AG10803 (cell line): ENCODE measurements at regions not wholly inside any gene's neighbourhood (a gene's known extent, or its start where the extent isn't known, plus 50 kb on each side); places are given as distances from the start of the nearest gene placed in this dataset.

Experiments used
- DNase-seq: peaks from one replicate; pipeline ENCODE4 v3.0.0; 2010; ENCODE audit warnings: low read depth
- H3K4me3 ChIP-seq: 2 replicates; pipeline ENCODE4 v1.5.1; 2011; ENCODE audit warnings: mild to moderate bottlenecking, low read length, control low read depth
- TF ChIP-seq, protein P1 (sequence below): conservative IDR thresholded peaks from 2 replicates; pipeline ENCODE4 v1.5.1; 2011; ENCODE audit warnings: mild to moderate bottlenecking, low read length, control low read depth, inconsistent platforms

DNA sequence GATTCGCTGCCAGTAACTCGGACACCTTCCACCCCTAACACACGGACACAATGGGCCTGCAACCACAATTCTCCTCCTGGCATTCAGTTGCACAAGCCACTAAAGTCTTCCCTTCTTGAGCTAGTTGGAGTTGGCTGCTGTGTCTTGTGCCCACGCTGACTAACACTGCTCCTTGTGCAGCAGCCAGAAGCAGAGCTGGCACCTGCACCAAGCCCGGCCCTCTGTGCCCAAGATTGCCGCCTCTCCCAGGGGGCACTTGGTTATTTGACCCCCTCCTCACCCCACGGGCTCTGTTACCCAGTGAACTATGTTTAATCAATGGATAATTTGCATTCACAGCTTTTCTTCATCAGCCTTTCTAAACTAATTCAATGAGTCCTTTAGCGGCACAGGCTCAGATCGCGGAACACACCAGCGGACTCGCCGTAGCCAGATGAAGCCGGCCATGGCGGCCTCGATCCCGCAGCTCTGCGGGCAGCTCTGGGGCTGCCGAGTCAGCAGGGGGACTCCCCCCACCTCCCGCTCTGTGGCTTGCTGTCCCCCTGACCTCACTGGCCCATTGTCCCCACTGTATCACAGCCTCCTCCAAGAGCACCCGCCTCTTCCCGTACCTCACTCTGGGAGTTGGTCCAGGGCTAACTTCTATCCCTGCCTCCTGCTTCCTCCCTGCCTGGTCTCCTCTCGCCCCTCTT is 94.8 kb upstream of the AFDN start:
- TF ChIP-seq, protein P1, sequence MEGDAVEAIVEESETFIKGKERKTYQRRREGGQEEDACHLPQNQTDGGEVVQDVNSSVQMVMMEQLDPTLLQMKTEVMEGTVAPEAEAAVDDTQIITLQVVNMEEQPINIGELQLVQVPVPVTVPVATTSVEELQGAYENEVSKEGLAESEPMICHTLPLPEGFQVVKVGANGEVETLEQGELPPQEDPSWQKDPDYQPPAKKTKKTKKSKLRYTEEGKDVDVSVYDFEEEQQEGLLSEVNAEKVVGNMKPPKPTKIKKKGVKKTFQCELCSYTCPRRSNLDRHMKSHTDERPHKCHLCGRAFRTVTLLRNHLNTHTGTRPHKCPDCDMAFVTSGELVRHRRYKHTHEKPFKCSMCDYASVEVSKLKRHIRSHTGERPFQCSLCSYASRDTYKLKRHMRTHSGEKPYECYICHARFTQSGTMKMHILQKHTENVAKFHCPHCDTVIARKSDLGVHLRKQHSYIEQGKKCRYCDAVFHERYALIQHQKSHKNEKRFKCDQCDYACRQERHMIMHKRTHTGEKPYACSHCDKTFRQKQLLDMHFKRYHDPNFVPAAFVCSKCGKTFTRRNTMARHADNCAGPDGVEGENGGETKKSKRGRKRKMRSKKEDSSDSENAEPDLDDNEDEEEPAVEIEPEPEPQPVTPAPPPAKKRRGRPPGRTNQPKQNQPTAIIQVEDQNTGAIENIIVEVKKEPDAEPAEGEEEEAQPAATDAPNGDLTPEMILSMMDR, result no peak
- no peak overlapping the region for H3K4me3 ChIP-seq
- DNase-seq, result no peak

DNA sequence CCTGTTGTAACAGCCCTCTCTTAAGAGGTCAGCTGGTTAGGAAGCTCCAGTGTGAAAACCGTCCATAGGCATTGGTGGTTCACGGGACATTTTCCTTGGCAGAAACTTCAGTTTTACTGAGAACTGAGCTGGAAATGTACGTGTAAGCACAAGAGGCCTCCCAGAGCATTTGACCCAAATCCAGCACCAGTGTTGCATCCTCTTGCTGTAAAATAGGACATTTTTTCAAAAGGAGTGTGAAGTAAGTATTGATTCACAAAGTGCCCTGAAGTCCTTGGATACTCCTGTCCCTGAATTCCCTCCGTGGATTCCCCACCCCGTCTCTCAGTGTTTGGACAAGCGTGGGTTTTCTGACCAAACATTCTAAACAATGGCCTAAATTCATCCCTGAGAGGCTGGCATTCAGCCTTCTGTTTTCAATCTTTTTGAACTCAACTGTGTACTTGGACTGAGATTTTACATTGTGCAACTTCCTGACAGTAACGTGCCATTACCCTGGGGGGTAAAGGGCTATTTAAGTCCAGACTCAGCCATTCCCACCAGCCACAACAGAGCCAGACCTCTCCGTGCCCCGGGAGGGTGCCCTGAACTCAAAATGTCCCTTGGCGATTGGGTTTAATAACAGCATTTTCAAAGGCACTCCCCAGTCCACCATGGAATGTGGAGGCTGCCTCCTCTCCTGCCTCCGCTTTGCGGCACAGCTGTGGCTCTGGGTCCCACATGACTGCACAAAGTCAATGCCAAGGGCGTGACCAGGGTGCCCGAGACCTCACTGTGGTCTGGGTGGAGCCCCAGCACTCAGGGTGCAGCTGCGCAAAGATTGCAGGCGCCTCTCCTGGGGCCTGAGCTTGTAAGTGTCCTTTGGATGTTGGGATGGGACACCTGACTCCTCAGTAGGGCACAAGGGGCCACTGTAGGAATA is 92.7 kb upstream of the AFDN start:
- no peak overlapping the region for H3K4me3 ChIP-seq
- peak; percentile 10 for DNase-seq
- TF ChIP-seq, protein P1, result no peak

DNA sequence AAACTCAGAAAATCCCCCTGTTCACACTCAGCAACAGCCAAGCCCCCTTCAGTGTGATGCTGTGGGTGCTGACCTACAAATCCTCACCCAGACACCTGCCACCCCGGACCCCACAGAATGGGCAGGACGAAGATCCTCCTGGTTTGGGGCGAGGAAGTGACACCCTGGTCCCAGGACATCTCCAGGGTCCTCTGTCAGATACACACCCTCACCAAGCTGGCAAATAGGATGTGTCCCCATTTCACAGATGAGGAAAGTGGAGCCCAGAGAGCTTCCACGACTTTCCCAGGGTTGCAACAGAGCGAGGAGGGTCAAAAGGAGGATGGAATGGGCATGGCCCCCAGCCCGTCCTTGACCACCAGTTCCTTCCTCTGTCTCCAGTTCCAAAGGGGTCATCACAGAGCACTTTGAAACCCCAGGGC is 92.0 kb upstream of the AFDN start:
- TF ChIP-seq, protein P1, result no peak
- H3K4me3 ChIP-seq, result no peak overlapping the region
- DNase-seq, result no peak

DNA sequence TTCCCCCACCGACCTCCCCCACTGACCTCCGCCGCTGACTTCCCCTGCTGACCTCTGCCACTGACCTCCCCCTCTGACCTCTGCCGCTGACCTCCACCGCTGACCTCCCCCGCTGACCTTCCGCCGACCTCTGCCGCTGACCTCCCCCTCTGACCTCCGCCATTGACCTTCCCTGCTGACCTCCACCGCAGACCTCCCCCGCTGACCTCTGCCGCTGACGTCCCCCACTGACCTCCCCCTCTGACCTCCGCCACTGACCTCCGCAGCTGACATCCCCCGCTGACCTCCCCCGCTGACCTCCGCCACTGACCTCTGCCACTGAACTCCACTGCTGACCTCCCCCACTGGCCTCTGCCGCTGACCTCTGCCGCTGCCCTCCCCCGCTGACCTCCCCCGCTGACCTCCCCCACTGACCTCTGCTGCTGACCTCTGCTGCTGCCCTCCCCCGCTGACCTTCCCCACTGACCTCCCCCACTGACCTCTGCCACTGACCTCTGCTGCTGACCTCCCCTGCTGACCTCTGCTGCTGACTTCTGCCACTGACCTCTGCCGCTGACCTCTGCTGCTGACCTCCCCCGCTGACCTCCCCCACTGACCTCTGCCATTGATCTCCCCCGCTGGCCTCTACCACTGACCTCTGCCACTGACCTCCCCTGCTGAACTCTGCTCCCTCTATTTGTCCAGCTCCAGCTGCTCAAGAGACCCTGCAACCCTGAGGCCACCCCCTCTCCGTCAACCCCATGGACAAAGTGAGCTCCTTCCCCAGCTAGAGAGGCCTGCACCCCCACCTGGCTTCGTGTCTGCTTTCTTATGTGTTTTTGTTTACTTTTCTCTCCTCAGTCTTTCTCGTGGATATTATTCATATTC is 91.4 kb upstream of the AFDN start:
- no peak for DNase-seq
- TF ChIP-seq, protein P1, result no peak
- no peak overlapping the region for H3K4me3 ChIP-seq

DNA sequence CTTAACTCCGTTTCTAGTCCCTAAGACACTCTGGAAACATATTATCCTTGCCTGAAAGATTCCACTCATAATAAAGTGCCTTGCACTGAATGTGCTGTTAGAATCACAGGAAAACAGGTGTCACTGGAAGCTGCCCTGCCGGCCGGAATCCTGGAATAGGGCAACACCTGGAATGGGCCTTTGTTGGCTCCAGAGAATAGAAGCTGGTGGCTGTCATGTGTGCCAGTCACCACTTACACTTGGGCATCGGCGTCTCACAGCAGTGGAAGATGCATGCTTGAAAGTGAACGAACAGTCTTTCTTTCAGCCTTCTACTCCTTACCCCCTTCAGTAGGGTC is 90.8 kb upstream of the AFDN start:
- H3K4me3 ChIP-seq, result no peak overlapping the region
- TF ChIP-seq, protein P1, result no peak
- DNase-seq, result no peak

DNA sequence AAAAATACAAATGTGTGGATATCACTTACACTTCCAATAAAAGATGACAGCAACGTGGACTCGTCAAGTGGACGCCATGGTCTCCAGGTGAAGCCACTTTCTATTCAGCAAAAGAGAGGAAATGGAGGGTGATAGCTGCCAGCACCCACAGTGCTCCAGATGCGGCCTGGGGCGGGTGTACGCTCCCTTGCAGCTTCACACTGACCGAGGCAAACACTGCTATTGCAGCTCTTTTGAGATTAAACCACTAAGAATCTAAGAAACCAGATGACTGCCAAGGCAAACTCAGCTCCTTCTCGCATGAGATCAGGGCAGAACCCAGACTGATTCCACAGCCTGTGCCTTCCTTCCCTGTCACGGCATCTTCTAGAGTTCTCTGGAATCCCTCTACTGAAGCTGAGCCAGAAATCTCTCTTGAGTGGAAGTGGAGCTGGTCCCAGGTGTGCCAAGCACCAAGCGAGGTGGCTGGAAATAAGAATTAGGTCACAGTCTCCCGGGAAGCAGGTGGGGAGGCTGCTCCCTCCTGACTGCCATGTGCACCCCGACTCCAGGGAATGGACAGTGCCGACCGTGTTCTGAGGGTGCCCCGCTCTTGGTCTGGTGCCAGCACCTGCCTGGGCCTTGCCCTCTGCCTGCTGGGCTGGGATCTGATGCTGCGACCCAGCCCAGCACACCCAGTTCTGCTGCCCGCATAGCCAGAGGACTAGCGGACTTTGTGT is 90.1 kb upstream of the AFDN start:
- TF ChIP-seq, protein P1, result no peak
- DNase-seq, result no peak
- H3K4me3 ChIP-seq, result no peak overlapping the region
